ENCODE measurements at regions not wholly inside any gene's neighbourhood (a gene's known extent, or its start where the extent isn't known, plus 50 kb on each side); places are given as distances from the start of the nearest gene placed in this dataset.

DNA sequence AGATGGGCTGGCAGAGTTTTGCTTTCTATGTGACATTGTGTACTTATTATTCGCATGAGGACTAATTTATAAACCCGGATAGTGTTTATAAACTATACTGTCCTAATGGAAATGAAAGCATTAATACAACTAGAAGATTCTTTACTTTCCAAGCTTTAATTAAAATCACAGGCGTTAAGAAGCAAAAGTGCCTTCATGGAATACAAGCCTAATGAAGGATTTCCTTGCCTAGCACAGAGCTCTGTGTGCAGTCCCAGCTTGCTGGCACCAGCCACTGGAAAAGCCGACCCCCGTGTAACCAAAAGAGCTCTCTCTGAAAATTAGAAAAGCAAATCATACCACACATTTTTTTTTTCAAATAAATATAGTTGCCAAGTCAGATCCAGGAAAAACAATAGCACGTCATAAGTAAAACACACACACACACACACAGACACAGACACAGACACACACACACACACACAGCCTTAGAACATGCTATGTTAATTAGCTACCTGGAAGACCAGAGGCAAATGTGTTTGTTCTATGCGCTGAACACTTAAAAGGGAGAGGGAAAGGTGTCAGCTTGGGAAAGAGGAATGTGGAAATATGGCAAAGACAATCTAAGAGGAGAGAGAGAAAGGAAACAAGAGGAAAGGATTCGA lies 1084.2 kb downstream of the TUSC7 start:
- no peaks in the 10 kb centered on the region for H3K9me3 ChIP-seq
- H3K4me1 ChIP-seq (ENCODE audit: control insufficient read depth in 1 of 2, insufficient read depth in 2 of 2, low read depth in 1 of 2, low read length in 1 of 2), result peaks cover 0 to 15% of the 10 kb centered on the region in 2 experiments; a peak in 2 of 4 replicates
- no peak for DNase-seq
- no peaks in the 10 kb centered on the region for H3K27me3 ChIP-seq (ENCODE audit: insufficient read depth)
- H3K9ac ChIP-seq, result no peak overlapping the region
- no peaks in the 10 kb centered on the region for H3K9me2 ChIP-seq
- H3K27ac ChIP-seq (ENCODE audit: low read depth in 2 of 2, low read length in 1 of 2), result no peak overlapping the region
- H3K36me3 ChIP-seq (replicated peaks in 1 of 2; ENCODE audit: control insufficient read depth in 1 of 2, insufficient read depth in 2 of 2, low read length in 1 of 2), result no peaks in the 10 kb centered on the region
- no peak overlapping the region for H3K4me2 ChIP-seq
- H3K79me2 ChIP-seq (ENCODE audit: insufficient read depth), result no peaks in the 10 kb centered on the region
- no peaks in the 10 kb centered on the region for H3F3A ChIP-seq (replicated peaks; ENCODE audit: insufficient read depth)
- ChIA-PET CTCF (interaction anchor here (1.6 kb wide), 1 partner anchor 12 kb away, joined by 3 read pairs; no protein-coding TSS in a partner anchor), POLR2A (no interaction called here)
- no peak overlapping the region for H2AFZ ChIP-seq (ENCODE audit: low read depth)
- WGBS (ENCODE audit: low lambda C conversion rate), result 72% methylated on average over 8 of the region's 8 CpGs
- H4K20me1 ChIP-seq (ENCODE audit: insufficient read depth), result no peaks in the 10 kb centered on the region
- H3K4me3 ChIP-seq (ENCODE audit: low read depth in 2 of 2, low read length in 1 of 2), result no peak overlapping the region
- no peak for TF ChIP-seq RCOR1 (IDR thresholded peaks at IDR 0.05; ENCODE audit: low read length)
- no peak for TF ChIP-seq ELF1 (IDR thresholded peaks at IDR 0.05)
- TF ChIP-seq TCF12 (IDR thresholded peaks at IDR 0.05), result no peak
- no peak for TF ChIP-seq GABPA (IDR thresholded peaks at IDR 0.05; ENCODE audit: low read depth)
- no peak for TF ChIP-seq MXI1 (IDR thresholded peaks at IDR 0.05; ENCODE audit: low read depth, low read length)
- no peak for TF ChIP-seq YY1 (IDR thresholded peaks at IDR 0.05; ENCODE audit: low read depth)
- no peak for TF ChIP-seq FOSL2 (IDR thresholded peaks at IDR 0.05; ENCODE audit: borderline replicate concordance, low read depth)
- TF ChIP-seq, protein P1, sequence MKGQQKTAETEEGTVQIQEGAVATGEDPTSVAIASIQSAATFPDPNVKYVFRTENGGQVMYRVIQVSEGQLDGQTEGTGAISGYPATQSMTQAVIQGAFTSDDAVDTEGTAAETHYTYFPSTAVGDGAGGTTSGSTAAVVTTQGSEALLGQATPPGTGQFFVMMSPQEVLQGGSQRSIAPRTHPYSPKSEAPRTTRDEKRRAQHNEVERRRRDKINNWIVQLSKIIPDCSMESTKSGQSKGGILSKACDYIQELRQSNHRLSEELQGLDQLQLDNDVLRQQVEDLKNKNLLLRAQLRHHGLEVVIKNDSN (IDR thresholded peaks at IDR 0.05; ENCODE audit: borderline replicate concordance, low read depth), result no peak

DNA sequence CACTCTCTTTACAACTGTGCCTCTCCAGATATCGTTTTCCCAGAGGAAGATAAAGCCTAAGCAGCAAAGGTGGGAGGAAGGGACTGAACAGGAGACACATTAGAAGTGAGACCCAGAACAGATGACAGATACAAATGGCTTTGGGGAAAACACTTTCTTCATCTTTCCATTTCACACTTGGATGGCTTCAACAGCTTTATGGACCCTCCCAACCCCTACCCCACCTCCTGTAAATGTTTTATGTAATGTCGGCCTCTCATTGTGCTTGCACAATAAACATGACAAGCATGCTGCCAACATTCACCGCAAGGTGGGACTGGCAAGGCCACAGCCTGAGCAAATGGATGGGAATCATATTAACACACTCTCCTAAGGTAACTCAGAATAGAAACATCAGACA lies 1088.6 kb downstream of the TUSC7 start:
- no peak overlapping the region for H3K4me2 ChIP-seq
- POLR2A ChIA-PET, result no interaction called here
- no peak for DNase-seq
- H3K9me2 ChIP-seq, result no peaks in the 10 kb centered on the region
- no peak for TF ChIP-seq MXI1 (IDR thresholded peaks at IDR 0.05; ENCODE audit: low read depth, low read length)
- TF ChIP-seq FOXJ3 (CRISPR knock-in tag; IDR thresholded peaks at IDR 0.05), result no peak
- TF ChIP-seq GABPA (IDR thresholded peaks at IDR 0.05; ENCODE audit: low read depth), result no peak
- TF ChIP-seq, protein P2, sequence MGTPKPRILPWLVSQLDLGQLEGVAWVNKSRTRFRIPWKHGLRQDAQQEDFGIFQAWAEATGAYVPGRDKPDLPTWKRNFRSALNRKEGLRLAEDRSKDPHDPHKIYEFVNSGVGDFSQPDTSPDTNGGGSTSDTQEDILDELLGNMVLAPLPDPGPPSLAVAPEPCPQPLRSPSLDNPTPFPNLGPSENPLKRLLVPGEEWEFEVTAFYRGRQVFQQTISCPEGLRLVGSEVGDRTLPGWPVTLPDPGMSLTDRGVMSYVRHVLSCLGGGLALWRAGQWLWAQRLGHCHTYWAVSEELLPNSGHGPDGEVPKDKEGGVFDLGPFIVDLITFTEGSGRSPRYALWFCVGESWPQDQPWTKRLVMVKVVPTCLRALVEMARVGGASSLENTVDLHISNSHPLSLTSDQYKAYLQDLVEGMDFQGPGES (IDR thresholded peaks at IDR 0.05; ENCODE audit: low read depth, low read length), result no peak
- TF ChIP-seq PBX3 (IDR thresholded peaks at IDR 0.05), result no peak
- no peak for TF ChIP-seq ELF1 (IDR thresholded peaks at IDR 0.05)
- no peak for TF ChIP-seq RFX5 (IDR thresholded peaks at IDR 0.05; ENCODE audit: low read length)
- no peak for TF ChIP-seq ZBTB33 (IDR thresholded peaks at IDR 0.05; ENCODE audit: borderline replicate concordance, low read depth)
- no peak for TF ChIP-seq FOSL2 (IDR thresholded peaks at IDR 0.05; ENCODE audit: borderline replicate concordance, low read depth)
- TF ChIP-seq NFIC (IDR thresholded peaks at IDR 0.05; ENCODE audit: borderline replicate concordance), result no peak
- TF ChIP-seq, protein P3, sequence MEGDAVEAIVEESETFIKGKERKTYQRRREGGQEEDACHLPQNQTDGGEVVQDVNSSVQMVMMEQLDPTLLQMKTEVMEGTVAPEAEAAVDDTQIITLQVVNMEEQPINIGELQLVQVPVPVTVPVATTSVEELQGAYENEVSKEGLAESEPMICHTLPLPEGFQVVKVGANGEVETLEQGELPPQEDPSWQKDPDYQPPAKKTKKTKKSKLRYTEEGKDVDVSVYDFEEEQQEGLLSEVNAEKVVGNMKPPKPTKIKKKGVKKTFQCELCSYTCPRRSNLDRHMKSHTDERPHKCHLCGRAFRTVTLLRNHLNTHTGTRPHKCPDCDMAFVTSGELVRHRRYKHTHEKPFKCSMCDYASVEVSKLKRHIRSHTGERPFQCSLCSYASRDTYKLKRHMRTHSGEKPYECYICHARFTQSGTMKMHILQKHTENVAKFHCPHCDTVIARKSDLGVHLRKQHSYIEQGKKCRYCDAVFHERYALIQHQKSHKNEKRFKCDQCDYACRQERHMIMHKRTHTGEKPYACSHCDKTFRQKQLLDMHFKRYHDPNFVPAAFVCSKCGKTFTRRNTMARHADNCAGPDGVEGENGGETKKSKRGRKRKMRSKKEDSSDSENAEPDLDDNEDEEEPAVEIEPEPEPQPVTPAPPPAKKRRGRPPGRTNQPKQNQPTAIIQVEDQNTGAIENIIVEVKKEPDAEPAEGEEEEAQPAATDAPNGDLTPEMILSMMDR (IDR thresholded peaks at IDR 0.05), result no peak
- no peak for TF ChIP-seq RAD21 (IDR thresholded peaks at IDR 0.05; ENCODE audit: low read length)
- TF ChIP-seq, protein P4, sequence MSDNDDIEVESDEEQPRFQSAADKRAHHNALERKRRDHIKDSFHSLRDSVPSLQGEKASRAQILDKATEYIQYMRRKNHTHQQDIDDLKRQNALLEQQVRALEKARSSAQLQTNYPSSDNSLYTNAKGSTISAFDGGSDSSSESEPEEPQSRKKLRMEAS (IDR thresholded peaks at IDR 0.05; ENCODE audit: low read depth), result no peak
- TF ChIP-seq, protein P1 (IDR thresholded peaks at IDR 0.05; ENCODE audit: borderline replicate concordance, low read depth), result no peak
- TF ChIP-seq SIN3A (IDR thresholded peaks at IDR 0.05; ENCODE audit: borderline replicate concordance, low read depth, low read length), result no peak
- no peak for TF ChIP-seq EP300 (IDR thresholded peaks at IDR 0.05; ENCODE audit: borderline replicate concordance in 1 of 2, low read depth in 1 of 2, low read length in 1 of 2)
- H3K27me3 ChIP-seq (ENCODE audit: insufficient read depth), result no peaks in the 10 kb centered on the region
- H3K9ac ChIP-seq, result no peak overlapping the region
- no peak overlapping the region for H3K27ac ChIP-seq (ENCODE audit: low read depth in 2 of 2, low read length in 1 of 2)
- no peaks in the 10 kb centered on the region for H3F3A ChIP-seq (replicated peaks; ENCODE audit: insufficient read depth)
- CTCF ChIA-PET, result interaction anchor here (0.8 to 1.3 kb wide), 2 partner anchors 10 to 200 kb away, joined by 4 read pairs; no protein-coding TSS in a partner anchor
- WGBS (ENCODE audit: low lambda C conversion rate), result 63% methylated on average over 3 of the region's 3 CpGs
- H3K4me3 ChIP-seq (ENCODE audit: low read depth in 2 of 2, low read length in 1 of 2), result no peak overlapping the region
- H3K79me2 ChIP-seq (ENCODE audit: insufficient read depth), result no peaks in the 10 kb centered on the region
- no peaks in the 10 kb centered on the region for H3K9me3 ChIP-seq
- no peak overlapping the region for H2AFZ ChIP-seq (ENCODE audit: low read depth)
- H3K4me1 ChIP-seq (ENCODE audit: control insufficient read depth in 1 of 2, insufficient read depth in 2 of 2, low read depth in 1 of 2, low read length in 1 of 2), result no peaks in the 10 kb centered on the region; a peak in 2 of 4 replicates
- no peaks in the 10 kb centered on the region for H4K20me1 ChIP-seq (ENCODE audit: insufficient read depth)
- no peaks in the 10 kb centered on the region for H3K36me3 ChIP-seq (replicated peaks in 1 of 2; ENCODE audit: control insufficient read depth in 1 of 2, insufficient read depth in 2 of 2, low read length in 1 of 2)
